PC-9 (cell line): ENCODE measurements at regions not wholly inside any gene's neighbourhood (a gene's known extent, or its start where the extent isn't known, plus 50 kb on each side); places are given as distances from the start of the nearest gene placed in this dataset.
"Not testable (repeated sequence)": the region's sequence is repeated elsewhere in the genome, so short reads cannot be mapped to it uniquely, and the experiment has no call there.

Experiments
- BruUV-seq: library from RNA; stranded (reverse); fragments of 400-500 nt; replicated peaks from 2 replicates; lab custom pipeline; 2021; lab: Mats Ljungman, UMichigan
- CTCF ChIA-PET: fragments of 300-600 bp; sonication (Branson Sonifier 250); formaldehyde crosslinking; loops from one replicate; lab custom pipeline; 2022; ENCODE audit warnings: antibody characterized with exemption; lab: Charles Lee
- POLR2A ChIA-PET: fragments of 300-600 bp; sonication (Branson Sonifier 250); formaldehyde crosslinking; loops from one replicate; lab custom pipeline; 2022; ENCODE audit warnings: antibody characterized with exemption; ENCODE audit not compliant: unreplicated experiment; lab: Charles Lee
- DNase-seq, 2 experiments: peaks; one replicate each; pipeline versions ENCODE4 v3.0.0 to v3.0.0-alpha.2; 2015 to 2022; ENCODE audit warnings: mixed read lengths in 1 of 2
- H2AFZ ChIP-seq: fragments of 200-600 bp; sonication (generic); 2 replicates; pipeline ENCODE4 v1.8.1; 2017; ENCODE audit warnings: antibody characterized with exemption
- H3F3A ChIP-seq: fragments of 200-600 bp; sonication (generic); 2 replicates; pipeline ENCODE4 v1.8.1; 2017; ENCODE audit warnings: antibody characterized with exemption, mild to moderate bottlenecking, low read depth; ENCODE audit not compliant: insufficient read depth
- H3K27ac ChIP-seq: fragments of 200-600 bp; sonication (generic); 2 replicates; pipeline ENCODE4 v1.6.1; 2016; ENCODE audit warnings: mixed run types
- H3K27me3 ChIP-seq: fragments of 200-600 bp; sonication (generic); 2 replicates; pipeline ENCODE4 v1.6.1; 2016; ENCODE audit warnings: low read depth, mixed run types; ENCODE audit not compliant: insufficient read depth
- H3K36me3 ChIP-seq: fragments of 200-600 bp; sonication (generic); 2 replicates; pipeline ENCODE4 v1.6.1; 2016; ENCODE audit warnings: low read depth, mixed run types
- H3K4me1 ChIP-seq: fragments of 200-600 bp; sonication (generic); replicated peaks from 2 replicates; pipeline ENCODE4 v1.6.1; 2016; ENCODE audit warnings: mixed run types; ENCODE audit not compliant: insufficient read depth
- H3K4me2 ChIP-seq: fragments of 200-600 bp; sonication (generic); 2 replicates; pipeline ENCODE4 v1.6.1; 2017; ENCODE audit warnings: mixed run types
- H3K4me3 ChIP-seq: fragments of 200-600 bp; sonication (generic); 2 replicates; pipeline ENCODE4 v1.6.1; 2016; ENCODE audit warnings: mixed run types
- H3K79me2 ChIP-seq: fragments of 200-600 bp; sonication (generic); 2 replicates; pipeline ENCODE4 v1.6.1; 2017; ENCODE audit warnings: low read depth, mixed run types
- H3K9me2 ChIP-seq: fragments of 200-600 bp; sonication (generic); 2 replicates; pipeline ENCODE4 v1.8.1; 2017; ENCODE audit warnings: mild to moderate bottlenecking; ENCODE audit not compliant: insufficient read depth
- H3K9me3 ChIP-seq: fragments of 200-600 bp; sonication (generic); 2 replicates; pipeline ENCODE4 v1.8.1; 2016; ENCODE audit warnings: low read depth; ENCODE audit not compliant: insufficient read depth
- H4K20me1 ChIP-seq: fragments of 200-600 bp; sonication (generic); 2 replicates; pipeline ENCODE4 v1.8.1; 2017; ENCODE audit not compliant: insufficient read depth
- CTCF ChIP-seq: fragments of 200-600 bp; sonication (generic); conservative IDR thresholded peaks from 2 replicates; pipeline ENCODE4 v1.6.1; 2017; ENCODE audit warnings: mixed run types, antibody characterized with exemption, mild to moderate bottlenecking, moderate library complexity
- EZH2 ChIP-seq: fragments of 200-600 bp; sonication (generic); IDR thresholded peaks from 2 replicates; pipeline ENCODE4 v1.8.0; 2017; ENCODE audit warnings: antibody characterized with exemption, low read depth
- intact Hi-C: fragments of 100-400 bp; cut with micrococcal nuclease; formaldehyde crosslinking; loops from one replicate; pipeline ENCODE4 v1.10.0; 2022; ENCODE audit not compliant: unreplicated experiment

- Histone ChIP-seq H3K4me2 (no peak overlapping the region), H3K4me3 (no peak overlapping the region), H3K27me3 (no peaks in the 10 kb centered on the region), H3K4me1 (no peaks in the 10 kb centered on the region), H3K27ac (no peak overlapping the region), H2AFZ (no peak overlapping the region), H3K79me2 (no peaks in the 10 kb centered on the region), H3K9me3 (no peaks in the 10 kb centered on the region), H3F3A (no peaks in the 10 kb centered on the region), H4K20me1 (no peaks in the 10 kb centered on the region), H3K36me3 (no peaks in the 10 kb centered on the region), H3K9me2 (no peaks in the 10 kb centered on the region)
- ChIA-PET CTCF (no interaction called here), POLR2A (interaction anchor here (0.6 kb wide), 1 partner anchor 103 kb away, joined by 6 read pairs; no protein-coding TSS in a partner anchor)
- no peak for DNase-seq
- no TSS peak for BruUV-seq
- intact Hi-C loops = no loop called here
- no peak for TF ChIP-seq CTCF
- no peak for TF ChIP-seq EZH2
Measured at GRCh38 chr6:72466971-72467566, 154.8 kb upstream of the KCNQ5 start.

DNA sequence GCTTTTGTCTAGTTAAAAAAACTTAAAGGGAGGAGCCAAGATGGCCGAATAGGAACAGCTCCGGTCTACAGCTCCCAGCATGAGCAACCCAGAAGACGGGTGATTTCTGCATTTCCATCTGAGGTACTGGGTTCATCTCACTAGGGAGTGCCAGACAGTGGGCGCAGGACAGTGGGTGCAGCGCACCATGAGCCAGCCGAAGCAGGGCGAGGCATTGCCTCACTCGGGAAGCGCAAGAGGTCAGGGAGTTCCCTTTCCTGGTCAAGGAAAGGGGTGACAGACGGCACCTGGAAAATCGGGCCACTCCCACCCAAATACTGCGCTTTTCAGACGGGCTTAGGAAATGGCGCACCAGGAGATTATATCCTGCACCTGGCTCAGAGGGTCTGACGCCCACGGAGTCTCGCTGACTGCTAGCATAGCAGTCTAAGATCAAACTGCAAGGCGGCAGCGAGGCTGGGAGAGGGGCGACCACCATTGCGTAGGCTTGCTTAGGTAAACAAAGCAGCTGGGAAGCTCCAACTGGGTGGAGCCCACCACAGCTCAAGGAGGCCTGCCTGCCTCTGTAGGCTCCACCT, 152.4 kb upstream of the KCNQ5 start:
- BruUV-seq, H3K27me3 ChIP-seq, H3K27ac ChIP-seq, H3K36me3 ChIP-seq, H3K4me3 ChIP-seq, H3K4me2 ChIP-seq, H3K4me1 ChIP-seq, H3K9me2 ChIP-seq, H3K9me3 ChIP-seq, DNase-seq, H2AFZ ChIP-seq, intact Hi-C loops, POLR2A ChIA-PET, H3F3A ChIP-seq, H4K20me1 ChIP-seq, H3K79me2 ChIP-seq, CTCF ChIA-PET: not testable (repeated sequence)

DNA sequence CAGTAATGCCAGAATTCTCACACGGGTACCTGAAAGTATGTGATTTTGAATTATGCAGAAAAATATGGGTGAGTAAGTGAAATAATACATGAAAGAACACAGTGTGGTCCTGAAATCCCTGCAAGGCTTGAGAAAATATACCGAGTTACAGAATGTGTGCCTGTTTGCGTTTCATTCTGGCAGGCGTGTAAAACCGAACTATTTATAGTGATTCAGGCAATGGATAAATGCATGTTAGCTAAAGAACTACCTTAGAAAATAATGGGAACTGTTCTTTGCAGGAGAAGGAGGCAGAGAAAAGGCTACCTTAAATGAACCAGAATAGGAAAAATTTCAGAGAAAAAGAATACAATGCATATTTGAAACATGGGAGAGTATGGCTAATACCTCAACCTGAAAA, 145.8 kb upstream of the KCNQ5 start:
- no peaks in the 10 kb centered on the region for H4K20me1 ChIP-seq
- no peaks in the 10 kb centered on the region for H3K36me3 ChIP-seq
- H3K4me3 ChIP-seq = no peak overlapping the region
- ChIA-PET CTCF (no interaction called here), POLR2A (no interaction called here)
- no peak overlapping the region for H2AFZ ChIP-seq
- intact Hi-C loops = no loop called here
- no peaks in the 10 kb centered on the region for H3K4me1 ChIP-seq
- no peak overlapping the region for H3K27ac ChIP-seq
- DNase-seq = no peak
- no peak for TF ChIP-seq CTCF
- no peak for TF ChIP-seq EZH2
- H3K9me3 ChIP-seq = no peaks in the 10 kb centered on the region
- H3K9me2 ChIP-seq = no peaks in the 10 kb centered on the region
- H3K27me3 ChIP-seq = no peaks in the 10 kb centered on the region
- no peaks in the 10 kb centered on the region for H3K79me2 ChIP-seq
- no TSS peak for BruUV-seq
- no peaks in the 10 kb centered on the region for H3F3A ChIP-seq
- H3K4me2 ChIP-seq = no peak overlapping the region

DNA sequence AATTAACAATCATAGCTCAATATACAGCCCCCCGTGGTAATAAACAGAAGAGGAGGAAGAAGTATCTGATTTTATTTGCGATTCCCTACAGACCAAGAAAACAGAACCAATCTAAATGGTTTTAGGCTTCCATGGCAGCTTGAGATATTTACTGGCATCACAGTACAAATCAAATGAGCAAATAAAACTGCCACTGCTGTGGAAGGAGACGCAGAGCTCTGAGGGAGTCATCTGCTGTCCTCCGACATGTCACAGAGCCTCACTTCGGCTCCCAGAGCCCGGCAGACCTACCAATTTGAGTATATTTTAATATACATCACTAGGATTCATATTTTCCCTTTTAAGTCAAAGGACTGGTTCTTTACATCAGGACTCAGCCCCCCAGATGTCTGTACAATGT, 145.2 kb upstream of the KCNQ5 start:
- Histone ChIP-seq H3K36me3 (no peaks in the 10 kb centered on the region), H3K79me2 (no peaks in the 10 kb centered on the region), H3K27me3 (no peaks in the 10 kb centered on the region), H3K27ac (no peak overlapping the region), H2AFZ (no peak overlapping the region), H3K9me3 (no peaks in the 10 kb centered on the region), H4K20me1 (no peaks in the 10 kb centered on the region), H3K4me2 (no peak overlapping the region), H3K9me2 (no peaks in the 10 kb centered on the region), H3K4me3 (no peak overlapping the region), H3F3A (no peaks in the 10 kb centered on the region), H3K4me1 (no peaks in the 10 kb centered on the region)
- ChIA-PET CTCF (no interaction called here), POLR2A (no interaction called here)
- intact Hi-C loops = no loop called here
- TF ChIP-seq CTCF = no peak
- no TSS peak for BruUV-seq
- no peak for DNase-seq
